Left lung (tissue), 4 donors: ENCODE measurements at regions not wholly inside any gene's neighbourhood (a gene's known extent, or its start where the extent isn't known, plus 50 kb on each side); places are given as distances from the start of the nearest gene placed in this dataset.

Source experiments
- ATAC-seq: fragments of 200-7000 bp; cut with Tn5 transposase; one replicate; pipeline ENCODE4 v1.9.1; 2020; ENCODE audit warnings: moderate library complexity
- DNase-seq, 4 donors: peaks; one replicate each; pipeline ENCODE4 v3.0.0-alpha.2; 2013 to 2020
- H3K27ac ChIP-seq, 2 donors: fragments of 200-600 bp; sonication (generic) in 1 of 2; one replicate each; pipeline versions ENCODE4 v1.5.0 to v1.8.0; 2020 to 2021
- H3K27me3 ChIP-seq, 2 donors: fragments of 200-600 bp; sonication (generic) in 1 of 2; one replicate each; pipeline versions ENCODE4 v1.5.0 to v1.8.0; 2020 to 2021
- H3K36me3 ChIP-seq, 2 donors: fragments of 200-600 bp; sonication (generic) in 1 of 2; one replicate each; pipeline versions ENCODE4 v1.5.0 to v1.8.0; 2020 to 2021
- H3K4me1 ChIP-seq, 2 donors: fragments of 200-600 bp; one replicate each; pipeline ENCODE4 v1.8.0; 2021
- H3K4me3 ChIP-seq, 2 donors: fragments of 200-600 bp; sonication (generic) in 1 of 2; one replicate each; pipeline versions ENCODE4 v1.5.0 to v1.8.0; 2020 to 2021; ENCODE audit warnings: mild to moderate bottlenecking in 1 of 2
- H3K9me3 ChIP-seq, 2 donors: fragments of 200-600 bp; sonication (generic) in 1 of 2; one replicate each; pipeline versions ENCODE4 v1.5.0 to v1.8.0; 2020 to 2021
- CTCF ChIP-seq, 2 donors: fragments of 200-600 bp; sonication (generic) in 1 of 2; IDR thresholded peaks; one replicate each; pipeline versions ENCODE4 v1.5.0 to v1.8.0; 2021; ENCODE audit warnings: antibody characterized with exemption in 2 of 2
- intact Hi-C, 2 donors: fragments of 100-400 bp; cut with DNase I; formaldehyde crosslinking; loops; one replicate each; pipeline versions ENCODE4 v1.11.2 to v1.14.2; 2022
- donor health status: DM: no; HTN: yes; CAD: no.
- donor health status: DM: no; HTN: no; CAD: no.

- H3K9me3 ChIP-seq = peaks cover 0 to 19% of the 10 kb centered on the region in 2 donors
- TF ChIP-seq CTCF (IDR thresholded peaks at IDR 0.05) = no peak
- no peak overlapping the region for H3K27ac ChIP-seq
- intact Hi-C loops = no loop called here
- no peak overlapping the region for H3K4me3 ChIP-seq
- ATAC-seq (no peak), DNase-seq (no peak)
- H3K36me3 ChIP-seq = no peaks in the 10 kb centered on the region
- no peaks in the 10 kb centered on the region for H3K4me1 ChIP-seq
- no peaks in the 10 kb centered on the region for H3K27me3 ChIP-seq
These were observed 97.1 kb upstream of the TNP1 start for GRCh38 chr2:216956820-216957493.

GRCh38 chr2:216951171-216951570 lies 91.3 kb upstream of the TNP1 start:
- Histone ChIP-seq H3K36me3 (no peaks in the 10 kb centered on the region), H3K4me3 (no peak overlapping the region), H3K4me1 (no peaks in the 10 kb centered on the region), H3K27ac (no peak overlapping the region), H3K27me3 (no peaks in the 10 kb centered on the region), H3K9me3 (peaks cover 0 to 19% of the 10 kb centered on the region in 2 donors)
- DNase-seq (no peak), ATAC-seq (no peak)
- intact Hi-C loops = no loop called here
- no peak for TF ChIP-seq CTCF (IDR thresholded peaks at IDR 0.05)

GRCh38 chr2:216950547-216950946 lies 90.7 kb upstream of the TNP1 start:
- Histone ChIP-seq H3K4me3 (no peak overlapping the region), H3K27ac (no peak overlapping the region), H3K27me3 (no peaks in the 10 kb centered on the region), H3K36me3 (no peaks in the 10 kb centered on the region), H3K9me3 (peaks cover 0 to 16% of the 10 kb centered on the region in 2 donors), H3K4me1 (no peaks in the 10 kb centered on the region)
- intact Hi-C loops = no loop called here
- no peak for TF ChIP-seq CTCF (IDR thresholded peaks at IDR 0.05)
- DNase-seq (no peak), ATAC-seq (no peak)

- no peak for DNase-seq
- ATAC-seq = no peak
- H3K9me3 ChIP-seq = peaks cover 0 to 9% of the 10 kb centered on the region in 2 donors
- intact Hi-C loops = no loop called here
- H3K36me3 ChIP-seq = no peaks in the 10 kb centered on the region
- no peak for TF ChIP-seq CTCF (IDR thresholded peaks at IDR 0.05)
- H3K27ac ChIP-seq = no peak overlapping the region
- no peaks in the 10 kb centered on the region for H3K4me1 ChIP-seq
- no peaks in the 10 kb centered on the region for H3K27me3 ChIP-seq
- no peak overlapping the region for H3K4me3 ChIP-seq
These were observed 90.0 kb upstream of the TNP1 start for GRCh38 chr2:216949700-216950413.

- H3K27me3 ChIP-seq = no peaks in the 10 kb centered on the region
- DNase-seq (no peak), ATAC-seq (no peak)
- intact Hi-C loops = no loop called here
- H3K36me3 ChIP-seq = no peaks in the 10 kb centered on the region
- H3K4me3 ChIP-seq = no peak overlapping the region
- H3K9me3 ChIP-seq = no peaks in the 10 kb centered on the region
- H3K27ac ChIP-seq = no peak overlapping the region
- no peaks in the 10 kb centered on the region for H3K4me1 ChIP-seq
- no peak for TF ChIP-seq CTCF (IDR thresholded peaks at IDR 0.05)
These were observed 87.2 kb upstream of the TNP1 start for GRCh38 chr2:216947055-216947454.
